HEK293T (cell line): ENCODE measurements at regions not wholly inside any gene's neighbourhood (a gene's known extent, or its start where the extent isn't known, plus 50 kb on each side); places are given as distances from the start of the nearest gene placed in this dataset.

ENCODE experiments used
- BHLHE40 ChIP-seq: fragments of 450-650 bp; IDR thresholded peaks from 2 replicates; pipeline ENCODE4 v1.6.1; 2016; ENCODE audit warnings: mild to moderate bottlenecking, moderate library complexity, borderline replicate concordance
- CTBP1 ChIP-seq: fragments of 450-650 bp; IDR thresholded peaks from 2 replicates; pipeline ENCODE4 v1.6.1; 2016; ENCODE audit warnings: borderline replicate concordance
- ELF4 ChIP-seq: fragments of 450-650 bp; IDR thresholded peaks from 2 replicates; pipeline ENCODE4 v1.6.1; 2017; ENCODE audit warnings: antibody characterized with exemption
- FOXA1 ChIP-seq: fragments of 450-650 bp; IDR thresholded peaks from 2 replicates; pipeline ENCODE4 v1.6.1; 2016; ENCODE audit warnings: mild to moderate bottlenecking
- FOXK2 ChIP-seq: fragments of 450-650 bp; IDR thresholded peaks from 2 replicates; pipeline ENCODE4 v1.6.1; 2016; ENCODE audit warnings: mild to moderate bottlenecking
- FOXM1 ChIP-seq: fragments of 450-650 bp; IDR thresholded peaks from 2 replicates; pipeline ENCODE4 v1.6.1; 2017; ENCODE audit warnings: mild to moderate bottlenecking, borderline replicate concordance
- HDGF ChIP-seq: fragments of 450-650 bp; IDR thresholded peaks from 2 replicates; pipeline ENCODE4 v1.6.1; 2017; ENCODE audit warnings: antibody characterized with exemption, borderline replicate concordance
- L3MBTL2 ChIP-seq: fragments of 450-650 bp; conservative IDR thresholded peaks from 2 replicates; pipeline ENCODE4 v1.6.1; 2016; ENCODE audit warnings: mild to moderate bottlenecking
- SP1 ChIP-seq: fragments of 450-650 bp; IDR thresholded peaks from 2 replicates; pipeline ENCODE4 v1.6.1; 2017
- SUZ12 ChIP-seq: fragments of 450-650 bp; IDR thresholded peaks from 2 replicates; pipeline ENCODE4 v1.6.1; 2016; ENCODE audit warnings: mild to moderate bottlenecking

GRCh38 chr3:8311321-8311720, 190.3 kb upstream of the LMCD1 start:
- TF ChIP-seq ELF4 (no peak), FOXA1 (no peak), CTBP1 (no peak), FOXK2 (no peak), FOXM1 (no peak), L3MBTL2 (no peak), BHLHE40 (no peak), SP1 (no peak), HDGF (no peak), SUZ12 (no peak)
